GM10266 (cell line): ENCODE measurements at regions not wholly inside any gene's neighbourhood (a gene's known extent, or its start where the extent isn't known, plus 50 kb on each side); places are given as distances from the start of the nearest gene placed in this dataset.

ENCODE experiments used
- DNase-seq: peaks from one replicate; pipeline ENCODE4 v3.0.0; 2012; ENCODE audit errors: extremely low spot score
- CTCF ChIP-seq: IDR thresholded peaks from 2 replicates; pipeline ENCODE4 v1.5.1; 2012; ENCODE audit warnings: mild to moderate bottlenecking, low read depth; ENCODE audit not compliant: control insufficient read depth, insufficient read depth; ENCODE audit errors: missing control alignments

- no peak for DNase-seq
- no peak for TF ChIP-seq CTCF
Measured at GRCh38 chr11:115784796-115785521, 280.7 kb upstream of the CADM1 start.

GRCh38 chr11:115780646-115781362 lies 276.6 kb upstream of the CADM1 start:
- DNase-seq: no peak
- TF ChIP-seq CTCF: no peak

- no peak for DNase-seq
- TF ChIP-seq CTCF: no peak
Measured at GRCh38 chr11:115778928-115779650, 274.9 kb upstream of the CADM1 start.

DNA sequence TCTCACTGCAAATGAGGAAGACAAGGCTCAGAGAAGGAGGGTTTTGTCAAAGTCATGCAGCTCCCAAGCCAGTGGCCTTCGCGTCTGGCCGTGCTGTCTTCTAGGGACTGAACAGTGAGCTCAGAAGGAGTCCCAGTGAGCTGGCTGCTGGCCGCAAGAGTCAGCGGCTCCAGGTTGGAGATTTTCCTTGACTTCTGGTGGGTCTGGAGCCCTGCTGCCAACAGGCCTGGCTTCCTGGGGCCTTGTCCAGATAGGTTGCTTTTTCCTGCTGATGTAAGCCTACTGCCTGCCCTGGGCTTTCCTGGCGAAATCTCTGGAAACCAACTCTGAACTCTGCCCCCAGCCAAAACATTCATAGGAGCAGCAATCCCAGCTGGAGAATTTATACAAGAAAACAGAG lies 272.7 kb upstream of the CADM1 start:
- TF ChIP-seq CTCF: no peak
- no peak for DNase-seq

DNA sequence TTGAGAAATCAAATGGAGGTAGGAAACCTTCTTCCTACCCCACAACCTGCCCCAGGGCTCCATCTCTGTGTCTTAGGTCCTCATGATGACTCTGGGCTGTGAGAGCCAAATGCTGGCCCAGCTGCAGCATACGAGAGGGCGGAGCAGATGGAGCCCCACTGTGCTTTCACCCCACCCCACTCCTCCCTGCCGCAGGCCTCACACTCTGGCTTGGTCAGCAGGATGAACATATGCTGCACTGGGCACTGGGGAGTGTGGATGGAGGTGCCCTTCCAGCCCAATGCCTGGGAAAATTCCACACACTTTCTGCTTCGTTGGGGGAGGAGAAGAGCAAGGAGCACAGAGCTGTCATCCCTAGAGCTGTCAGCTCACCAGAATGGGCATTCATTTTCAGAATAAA lies 271.6 kb upstream of the CADM1 start:
- DNase-seq: no peak
- TF ChIP-seq CTCF: no peak

DNA sequence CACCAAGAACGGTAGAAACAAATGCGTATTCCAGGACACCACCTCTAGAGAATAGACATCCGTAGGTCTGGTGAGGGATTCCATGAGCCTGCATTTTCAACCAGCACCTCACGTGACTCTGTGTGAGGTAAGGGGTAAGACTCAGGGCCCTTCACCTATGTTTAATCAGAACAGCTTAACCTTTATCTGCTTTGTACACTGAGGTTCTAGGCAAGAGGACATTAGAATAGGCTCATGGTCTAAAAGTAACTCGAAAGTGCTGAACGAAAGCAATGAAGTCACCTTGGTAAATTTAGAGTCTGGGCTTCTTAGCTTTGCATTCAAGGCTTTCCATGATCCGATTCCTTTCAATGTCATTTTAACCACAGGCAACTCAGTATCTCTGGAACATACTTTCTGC lies 270.5 kb upstream of the CADM1 start:
- no peak for DNase-seq
- no peak for TF ChIP-seq CTCF
